Parathyroid adenoma (tissue), 2 donors: ENCODE measurements at regions not wholly inside any gene's neighbourhood (a gene's known extent, or its start where the extent isn't known, plus 50 kb on each side); places are given as distances from the start of the nearest gene placed in this dataset.

Experiments
- H2AFZ ChIP-seq: fragments of 300-600 bp; sonication (generic); one replicate; pipeline ENCODE4 v1.7.0; 2017; ENCODE audit warnings: antibody characterized with exemption, mild to moderate bottlenecking
- H3K27ac ChIP-seq: fragments of 300-600 bp; sonication (generic); one replicate; pipeline ENCODE4 v1.7.0; 2017
- H3K27me3 ChIP-seq: fragments of 300-600 bp; sonication (generic); one replicate; pipeline ENCODE4 v1.7.0; 2017; ENCODE audit warnings: low read length; ENCODE audit not compliant: control insufficient read depth, insufficient read depth
- H3K36me3 ChIP-seq: fragments of 300-600 bp; sonication (generic); one replicate; pipeline ENCODE4 v1.7.0; 2017; ENCODE audit warnings: low read length; ENCODE audit not compliant: control insufficient read depth, insufficient read depth
- H3K4me1 ChIP-seq: fragments of 300-600 bp; sonication (generic); one replicate; pipeline ENCODE4 v1.7.0; 2017; ENCODE audit warnings: control low read depth
- H3K4me2 ChIP-seq: fragments of 300-600 bp; sonication (generic); one replicate; pipeline ENCODE4 v1.7.0; 2017; ENCODE audit warnings: low read length
- H3K4me3 ChIP-seq: fragments of 300-600 bp; sonication (generic); one replicate; pipeline ENCODE4 v1.7.0; 2017; ENCODE audit warnings: low read depth, low read length
- H3K79me2 ChIP-seq: fragments of 300-600 bp; sonication (generic); one replicate; pipeline ENCODE4 v1.7.0; 2017; ENCODE audit warnings: control low read depth
- H3K9ac ChIP-seq: fragments of 300-600 bp; sonication (generic); one replicate; pipeline ENCODE4 v1.7.0; 2017; ENCODE audit warnings: mild to moderate bottlenecking
- H3K9me3 ChIP-seq: fragments of 300-600 bp; sonication (generic); one replicate; pipeline ENCODE4 v1.7.0; 2017; ENCODE audit warnings: low read length; ENCODE audit not compliant: control insufficient read depth
- CTCF ChIP-seq: fragments of 300-600 bp; sonication (generic); IDR thresholded peaks from one replicate; pipeline ENCODE4 v1.7.0; 2017; ENCODE audit warnings: antibody characterized with exemption, mild to moderate bottlenecking
- donor health status: primary hyperparathyroidism.

DNA sequence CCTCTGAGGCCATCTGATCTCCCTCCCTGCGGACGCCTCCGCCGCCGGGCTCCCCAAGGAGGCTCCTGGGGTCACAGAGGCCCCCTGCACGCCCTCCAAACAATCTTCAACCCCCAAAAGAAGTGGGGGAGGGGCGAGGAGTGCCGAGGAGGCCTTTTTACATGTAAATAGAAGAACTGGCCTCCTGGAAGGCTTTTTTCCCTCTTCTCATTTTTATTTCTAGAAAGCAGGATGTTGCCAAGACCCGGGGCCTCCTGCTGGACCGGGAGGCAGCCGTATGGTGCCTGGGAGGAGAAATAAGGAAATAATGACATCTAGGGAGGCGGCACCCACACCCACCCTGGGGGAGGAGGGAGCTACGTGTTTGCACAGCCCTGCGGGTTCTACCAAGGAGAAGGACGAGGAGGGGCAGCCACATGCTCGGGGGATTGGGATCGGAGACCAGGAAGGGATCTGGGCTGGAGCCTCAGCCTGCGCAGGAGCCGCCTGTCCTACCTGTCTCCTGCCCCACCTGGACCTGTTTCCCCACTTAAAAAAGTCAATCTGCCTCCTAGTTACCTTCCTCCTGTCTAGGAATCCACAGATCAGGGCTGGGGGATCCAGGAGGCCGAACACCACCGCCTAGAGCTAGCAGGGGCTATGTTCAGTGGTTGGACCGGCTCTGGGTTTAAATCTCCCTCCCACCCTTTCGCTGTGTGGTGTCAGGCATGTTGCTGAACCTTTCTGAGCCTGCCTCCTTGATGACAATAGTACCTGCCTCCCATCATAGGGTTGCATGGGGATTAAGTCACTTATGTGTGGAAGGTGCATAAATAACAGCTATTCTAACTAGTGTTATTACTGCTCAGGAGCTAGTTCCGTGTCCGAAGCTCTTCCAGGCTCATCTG, 175.7 kb upstream of the GSE1 start:
- H3K4me3 ChIP-seq = no peak overlapping the region
- no peaks in the 10 kb centered on the region for H3K9me3 ChIP-seq
- no peak overlapping the region for H3K9ac ChIP-seq

GRCh38 chr16:85438981-85439685, 174.0 kb upstream of the GSE1 start:
- TF ChIP-seq CTCF = no peak
- Histone ChIP-seq H3K4me3 (no peak overlapping the region), H3K27ac (no peak overlapping the region), H3K27me3 (no peaks in the 10 kb centered on the region), H3K9me3 (no peaks in the 10 kb centered on the region), H3K4me1 (no peaks in the 10 kb centered on the region), H3K9ac (no peak overlapping the region), H3K79me2 (no peaks in the 10 kb centered on the region), H3K36me3 (no peaks in the 10 kb centered on the region), H2AFZ (no peak overlapping the region), H3K4me2 (no peak overlapping the region)

More for the DNA sequence above, 175.7 kb upstream of the GSE1 start:
- no peaks in the 10 kb centered on the region for H3K27me3 ChIP-seq
- H3K27ac ChIP-seq = no peak overlapping the region
- no peak overlapping the region for H2AFZ ChIP-seq
- no peaks in the 10 kb centered on the region for H3K79me2 ChIP-seq
- no peak overlapping the region for H3K4me2 ChIP-seq
- TF ChIP-seq CTCF = no peak
- no peaks in the 10 kb centered on the region for H3K4me1 ChIP-seq
- no peaks in the 10 kb centered on the region for H3K36me3 ChIP-seq

DNA sequence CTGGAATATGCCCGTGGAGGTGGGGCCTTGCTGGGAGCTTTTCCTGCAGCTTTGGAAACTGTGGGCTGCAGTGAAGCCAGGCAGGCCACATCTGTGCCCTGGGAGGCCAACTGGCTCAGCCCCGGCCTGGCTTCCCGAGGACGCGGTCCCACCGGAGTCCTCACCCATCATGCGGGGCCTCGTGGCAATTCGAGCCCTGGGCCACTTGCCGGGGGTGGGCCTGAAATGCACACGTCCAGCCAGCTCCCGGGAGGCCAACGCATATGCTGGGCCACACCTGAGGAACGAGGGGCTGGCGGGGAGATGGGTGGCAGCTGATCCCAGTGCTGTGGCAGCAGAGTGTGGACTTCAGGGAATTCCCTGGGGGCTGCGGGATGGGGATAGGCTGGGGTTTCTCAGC, 172.4 kb upstream of the GSE1 start:
- H2AFZ ChIP-seq = no peak overlapping the region
- H3K27ac ChIP-seq = no peak overlapping the region
- H3K9me3 ChIP-seq = no peaks in the 10 kb centered on the region
- H3K27me3 ChIP-seq = no peaks in the 10 kb centered on the region
- H3K4me3 ChIP-seq = no peak overlapping the region
- no peak overlapping the region for H3K4me2 ChIP-seq
- no peak for TF ChIP-seq CTCF
- H3K36me3 ChIP-seq = no peaks in the 10 kb centered on the region
- H3K9ac ChIP-seq = no peak overlapping the region
- peaks cover 5% of the 10 kb centered on the region for H3K4me1 ChIP-seq
- no peaks in the 10 kb centered on the region for H3K79me2 ChIP-seq

- no peak overlapping the region for H2AFZ ChIP-seq
- H3K79me2 ChIP-seq = no peaks in the 10 kb centered on the region
- no peaks in the 10 kb centered on the region for H3K36me3 ChIP-seq
- no peak for TF ChIP-seq CTCF
- no peaks in the 10 kb centered on the region for H3K9me3 ChIP-seq
- H3K9ac ChIP-seq = no peak overlapping the region
- peaks cover 11% of the 10 kb centered on the region for H3K4me1 ChIP-seq
- H3K4me2 ChIP-seq = no peak overlapping the region
- H3K4me3 ChIP-seq = no peak overlapping the region
- H3K27me3 ChIP-seq = no peaks in the 10 kb centered on the region
- H3K27ac ChIP-seq = no peak overlapping the region
Measured at GRCh38 chr16:85441189-85441889, 171.8 kb upstream of the GSE1 start.
